ENCODE measurements at regions not wholly inside any gene's neighbourhood (a gene's known extent, or its start where the extent isn't known, plus 50 kb on each side); places are given as distances from the start of the nearest gene placed in this dataset.

- TF ChIP-seq TAF1 (IDR thresholded peaks at IDR 0.05; ENCODE audit: low read depth) (no peak), REST (IDR thresholded peaks at IDR 0.05; ENCODE audit: borderline replicate concordance) (no peak), POLR2AphosphoS5 (IDR thresholded peaks at IDR 0.05) (no peak)
- Histone ChIP-seq H3F3A (ENCODE audit: insufficient read depth, low read length, poor library complexity, severe bottlenecking) (no peaks in the 10 kb centered on the region), H2AFZ (ENCODE audit: low read depth, low read length) (no peak overlapping the region), H3K9me3 (ENCODE audit: low read length) (no peaks in the 10 kb centered on the region), H3K9ac (ENCODE audit: low read length) (no peak overlapping the region), H3K27me3 (ENCODE audit: insufficient read depth, low read depth, low read length) (no peaks in the 10 kb centered on the region), H3K9me2 (ENCODE audit: insufficient read depth, low read length) (no peaks in the 10 kb centered on the region), H3K4me3 (ENCODE audit: low read length) (no peak overlapping the region), H3K27ac (ENCODE audit: low read length) (no peak overlapping the region), H4K20me1 (ENCODE audit: insufficient read depth) (no peaks in the 10 kb centered on the region), H3K79me2 (replicated peaks; ENCODE audit: insufficient read depth, low read length) (no peaks in the 10 kb centered on the region), H3K36me3 (ENCODE audit: insufficient read depth, low read length) (no peaks in the 10 kb centered on the region), H3K4me2 (ENCODE audit: low read length) (no peak overlapping the region)
Measured at GRCh38 chr3:194945508-194945907, 259.8 kb downstream of the FAM43A start.

GRCh38 chr3:194946091-194946490, 260.4 kb downstream of the FAM43A start:
- H3K36me3 ChIP-seq (ENCODE audit: insufficient read depth, low read length) = no peaks in the 10 kb centered on the region
- H3K9me3 ChIP-seq (ENCODE audit: low read length) = no peaks in the 10 kb centered on the region
- H3F3A ChIP-seq (ENCODE audit: insufficient read depth, low read length, poor library complexity, severe bottlenecking) = no peaks in the 10 kb centered on the region
- H3K27ac ChIP-seq (ENCODE audit: low read length) = no peak overlapping the region
- H3K79me2 ChIP-seq (replicated peaks; ENCODE audit: insufficient read depth, low read length) = no peaks in the 10 kb centered on the region
- H3K4me2 ChIP-seq (ENCODE audit: low read length) = no peak overlapping the region
- H3K9me2 ChIP-seq (ENCODE audit: insufficient read depth, low read length) = no peaks in the 10 kb centered on the region
- H3K4me3 ChIP-seq (ENCODE audit: low read length) = no peak overlapping the region
- H4K20me1 ChIP-seq (ENCODE audit: insufficient read depth) = no peaks in the 10 kb centered on the region
- H3K9ac ChIP-seq (ENCODE audit: low read length) = no peak overlapping the region
- H2AFZ ChIP-seq (ENCODE audit: low read depth, low read length) = no peak overlapping the region
- TF ChIP-seq CTCF (IDR thresholded peaks at IDR 0.05; ENCODE audit: poor library complexity, severe bottlenecking) (no peak), MXI1 (conservative IDR thresholded peaks at IDR 0.05; ENCODE audit: poor library complexity, severe bottlenecking) (no peak), REST (IDR thresholded peaks at IDR 0.05; ENCODE audit: borderline replicate concordance) (no peak), SMC3 (conservative IDR thresholded peaks at IDR 0.05; ENCODE audit: poor library complexity) (no peak), RAD21 (conservative IDR thresholded peaks at IDR 0.05) (no peak), EP300 (conservative IDR thresholded peaks at IDR 0.05; ENCODE audit: poor library complexity, severe bottlenecking) (no peak), POLR2AphosphoS5 (IDR thresholded peaks at IDR 0.05) (no peak), EZH2 (IDR thresholded peaks at IDR 0.05; ENCODE audit: borderline replicate concordance, insufficient read depth, low read length, poor library complexity, severe bottlenecking) (no peak), TAF1 (IDR thresholded peaks at IDR 0.05; ENCODE audit: low read depth) (no peak)
- no peaks in the 10 kb centered on the region for H3K27me3 ChIP-seq (ENCODE audit: insufficient read depth, low read depth, low read length)
